ENCODE measurements at regions not wholly inside any gene's neighbourhood (a gene's known extent, or its start where the extent isn't known, plus 50 kb on each side); places are given as distances from the start of the nearest gene placed in this dataset.

GRCh38 chr2:217741381-217741955 is 261.3 kb downstream of the TNS1 start:
- TF ChIP-seq POLR2AphosphoS5 (IDR thresholded peaks at IDR 0.05) (no peak), CTCF (IDR thresholded peaks at IDR 0.05) (no peak), EP300 (IDR thresholded peaks at IDR 0.05) (no peak), POLR2A (IDR thresholded peaks at IDR 0.05) (no peak)
